Gastroesophageal sphincter (tissue), 3 donors: ENCODE measurements at regions not wholly inside any gene's neighbourhood (a gene's known extent, or its start where the extent isn't known, plus 50 kb on each side); places are given as distances from the start of the nearest gene placed in this dataset.

Source experiments
- POLR2A ChIP-seq, 2 donors: fragments of 450-650 bp; IDR thresholded peaks; one replicate each; pipeline ENCODE4 v1.6.1; 2017; ENCODE audit warnings: antibody characterized with exemption in 2 of 2, mild to moderate bottlenecking in 2 of 2, moderate library complexity in 1 of 2
- POLR2AphosphoS5 ChIP-seq: sonication (generic); formaldehyde crosslinking; IDR thresholded peaks from one replicate; pipeline ENCODE4 v1.6.1; 2017; ENCODE audit warnings: antibody characterized with exemption
- TF ChIP-seq, protein P1 (sequence below), 4 experiments: fragments of 200-600 bp in 2 of 4; fragments of 450-650 bp in 2 of 4; sonication (generic) in 1 of 4; IDR thresholded peaks; one replicate each; pipeline ENCODE4 v1.5.1; 2017 to 2019; ENCODE audit warnings: antibody characterized with exemption in 4 of 4, mild to moderate bottlenecking in 2 of 4, moderate library complexity in 2 of 4

DNA sequence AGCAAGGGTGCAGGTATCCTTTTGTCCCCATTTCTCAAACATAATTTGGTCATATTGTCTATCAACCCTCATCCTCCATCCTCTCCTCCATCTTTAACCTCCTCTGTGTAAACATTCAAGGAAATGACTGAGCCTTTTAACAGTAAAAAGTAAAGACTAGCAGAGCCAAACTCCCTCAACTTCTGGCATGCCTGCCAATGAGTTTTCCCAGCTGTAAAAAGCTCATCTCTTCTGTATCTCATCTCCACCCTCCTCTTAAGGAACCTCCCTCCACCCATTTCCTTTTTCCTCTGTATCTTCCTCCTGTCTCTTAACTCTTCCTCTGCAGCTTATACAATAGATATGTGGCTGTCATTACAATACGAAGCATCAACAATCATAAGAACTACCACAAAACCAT lies 76.9 kb upstream of the PSMD7 start:
- TF ChIP-seq, protein P1, sequence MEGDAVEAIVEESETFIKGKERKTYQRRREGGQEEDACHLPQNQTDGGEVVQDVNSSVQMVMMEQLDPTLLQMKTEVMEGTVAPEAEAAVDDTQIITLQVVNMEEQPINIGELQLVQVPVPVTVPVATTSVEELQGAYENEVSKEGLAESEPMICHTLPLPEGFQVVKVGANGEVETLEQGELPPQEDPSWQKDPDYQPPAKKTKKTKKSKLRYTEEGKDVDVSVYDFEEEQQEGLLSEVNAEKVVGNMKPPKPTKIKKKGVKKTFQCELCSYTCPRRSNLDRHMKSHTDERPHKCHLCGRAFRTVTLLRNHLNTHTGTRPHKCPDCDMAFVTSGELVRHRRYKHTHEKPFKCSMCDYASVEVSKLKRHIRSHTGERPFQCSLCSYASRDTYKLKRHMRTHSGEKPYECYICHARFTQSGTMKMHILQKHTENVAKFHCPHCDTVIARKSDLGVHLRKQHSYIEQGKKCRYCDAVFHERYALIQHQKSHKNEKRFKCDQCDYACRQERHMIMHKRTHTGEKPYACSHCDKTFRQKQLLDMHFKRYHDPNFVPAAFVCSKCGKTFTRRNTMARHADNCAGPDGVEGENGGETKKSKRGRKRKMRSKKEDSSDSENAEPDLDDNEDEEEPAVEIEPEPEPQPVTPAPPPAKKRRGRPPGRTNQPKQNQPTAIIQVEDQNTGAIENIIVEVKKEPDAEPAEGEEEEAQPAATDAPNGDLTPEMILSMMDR (IDR thresholded peaks at IDR 0.05), result no peak
- TF ChIP-seq POLR2AphosphoS5 (no peak), POLR2A (IDR thresholded peaks at IDR 0.05) (no peak)
